Neutrophil (primary cell): ENCODE measurements at regions not wholly inside any gene's neighbourhood (a gene's known extent, or its start where the extent isn't known, plus 50 kb on each side); places are given as distances from the start of the nearest gene placed in this dataset.

Experiments
- H3K27ac ChIP-seq: fragments of 200-600 bp; sonication (generic); 2 replicates; pipeline ENCODE4 v1.5.1; 2016; ENCODE audit warnings: mild to moderate bottlenecking, moderate library complexity
- H3K27me3 ChIP-seq: fragments of 200-600 bp; sonication (generic); 2 replicates; pipeline ENCODE4 v1.6.0; 2016; ENCODE audit warnings: mild to moderate bottlenecking
- H3K36me3 ChIP-seq: fragments of 200-600 bp; sonication (generic); 2 replicates; pipeline ENCODE4 v1.5.1; 2017
- H3K4me1 ChIP-seq, 2 experiments: fragments of 200-600 bp in 1 of 2; sonication (generic) in 1 of 2; 1 replicate in 1 of 2; 2 replicates in 1 of 2; pipeline versions ENCODE4 v1.5.1 to v1.6.1; 2013 to 2016; ENCODE audit warnings: low read depth in 1 of 2, low read length in 1 of 2, mild to moderate bottlenecking in 1 of 2, moderate library complexity in 1 of 2; ENCODE audit not compliant: control insufficient read depth in 1 of 2, insufficient read depth in 1 of 2
- H3K4me3 ChIP-seq, 2 experiments: fragments of 200-600 bp in 1 of 2; sonication (generic) in 1 of 2; 1 replicate in 1 of 2; 2 replicates in 1 of 2; pipeline ENCODE4 v1.5.1; 2013 to 2016; ENCODE audit warnings: low read depth in 1 of 2, low read length in 1 of 2, mild to moderate bottlenecking in 1 of 2, moderate library complexity in 1 of 2
- H3K9me3 ChIP-seq: fragments of 200-600 bp; sonication (generic); 2 replicates; pipeline ENCODE4 v1.5.1; 2016
- CTCF ChIP-seq: fragments of 200-600 bp; sonication (generic); IDR thresholded peaks from 2 replicates; pipeline ENCODE4 v1.5.1; 2016; ENCODE audit warnings: antibody characterized with exemption

GRCh38 chr4:83757121-83757621 lies 221.3 kb downstream of the GPAT3 start:
- TF ChIP-seq CTCF: no peak
- Histone ChIP-seq H3K9me3 (no peaks in the 10 kb centered on the region), H3K36me3 (no peaks in the 10 kb centered on the region), H3K27ac (no peak overlapping the region), H3K4me3 (no peak overlapping the region), H3K4me1 (no peaks in the 10 kb centered on the region), H3K27me3 (peaks cover 5% of the 10 kb centered on the region)

GRCh38 chr4:83753260-83753659 lies 217.4 kb downstream of the GPAT3 start:
- Histone ChIP-seq H3K9me3 (no peaks in the 10 kb centered on the region), H3K27ac (no peak overlapping the region), H3K4me3 (no peak overlapping the region), H3K27me3 (no peaks in the 10 kb centered on the region), H3K4me1 (no peaks in the 10 kb centered on the region), H3K36me3 (no peaks in the 10 kb centered on the region)
- TF ChIP-seq CTCF: no peak

GRCh38 chr4:83751336-83751949 lies 215.5 kb downstream of the GPAT3 start:
- H3K27ac ChIP-seq: no peak overlapping the region
- no peaks in the 10 kb centered on the region for H3K27me3 ChIP-seq
- no peaks in the 10 kb centered on the region for H3K9me3 ChIP-seq
- H3K4me3 ChIP-seq: no peak overlapping the region
- no peaks in the 10 kb centered on the region for H3K4me1 ChIP-seq
- TF ChIP-seq CTCF: no peak
- H3K36me3 ChIP-seq: no peaks in the 10 kb centered on the region

GRCh38 chr4:83748711-83749110 lies 212.8 kb downstream of the GPAT3 start:
- TF ChIP-seq CTCF: no peak
- no peaks in the 10 kb centered on the region for H3K36me3 ChIP-seq
- H3K9me3 ChIP-seq: no peaks in the 10 kb centered on the region
- H3K4me1 ChIP-seq: no peaks in the 10 kb centered on the region
- no peak overlapping the region for H3K4me3 ChIP-seq
- H3K27me3 ChIP-seq: no peaks in the 10 kb centered on the region
- H3K27ac ChIP-seq: no peak overlapping the region

- H3K4me3 ChIP-seq: no peak overlapping the region
- H3K27ac ChIP-seq: no peak overlapping the region
- H3K27me3 ChIP-seq: no peaks in the 10 kb centered on the region
- H3K4me1 ChIP-seq: no peaks in the 10 kb centered on the region
- no peaks in the 10 kb centered on the region for H3K9me3 ChIP-seq
- H3K36me3 ChIP-seq: no peaks in the 10 kb centered on the region
- no peak for TF ChIP-seq CTCF
These were observed 203.0 kb downstream of the GPAT3 start for GRCh38 chr4:83738895-83739294.
